A549 (cell line): ENCODE measurements at regions not wholly inside any gene's neighbourhood (a gene's known extent, or its start where the extent isn't known, plus 50 kb on each side); places are given as distances from the start of the nearest gene placed in this dataset.
A peak's percentile ranks its signal among the peaks of the same experiment; 100 is the strongest.

Experiments
- ATAC-seq, 2 experiments: fragments of 200-7000 bp in 1 of 2; fragments of >200 bp in 1 of 2; cut with Nextera tagmentation in 1 of 2; cut with Tn5 transposase in 1 of 2; 3 replicates each; pipeline versions ENCODE4 v1.8.0 to v1.9.1; 2018 to 2020; ENCODE audit warnings: mild to moderate bottlenecking in 1 of 2, moderate library complexity in 1 of 2
- CTCF ChIA-PET: fragments of 300-600 bp; sonication (Branson Sonifier 250); formaldehyde crosslinking; extraction: SDS; loops from one replicate; lab custom pipeline; 2021; ENCODE audit warnings: antibody characterized with exemption, inconsistent platforms; lab: Yijun Ruan, JAX
- POLR2A ChIA-PET: fragments of 350-600 bp; formaldehyde crosslinking; extraction: SDS; loops from one replicate; lab custom pipeline; 2021; ENCODE audit warnings: antibody characterized with exemption, inconsistent platforms; lab: Yijun Ruan, JAX
- DNase-seq, 2 experiments: peaks; one replicate each; pipeline versions ENCODE4 v3.0.0 to v3.0.0-alpha.2; 2011 to 2016; ENCODE audit warnings: low read depth in 1 of 2, low spot score in 1 of 2
- FAIRE-seq: peaks from 2 replicates; lab custom pipeline; 2011; peaks lifted over from hg19 to GRCh38; lab: Jason Lieb, UNC
- H3K27ac ChIP-seq, 2 experiments: fragments of >200 bp; sonication (Bioruptor Twin); formaldehyde crosslinking; 3 replicates each; pipeline ENCODE4 v1.5.1; 2016 to 2017
- H3K4me1 ChIP-seq: fragments of >200 bp; sonication (Bioruptor Twin); formaldehyde crosslinking; 3 replicates; pipeline ENCODE4 v1.6.1; 2016
- H3K4me2 ChIP-seq: fragments of >200 bp; sonication (Bioruptor Twin); formaldehyde crosslinking; 3 replicates; pipeline ENCODE4 v1.6.1; 2016
- H3K4me3 ChIP-seq: fragments of >200 bp; sonication (Bioruptor Twin); formaldehyde crosslinking; 3 replicates; pipeline ENCODE4 v1.5.1; 2016
- H3K9me3 ChIP-seq: fragments of >200 bp; sonication (Bioruptor Twin); formaldehyde crosslinking; 3 replicates; pipeline ENCODE4 v1.6.1; 2016
- CBX8 ChIP-seq: fragments of 200-600 bp; sonication (generic); IDR thresholded peaks from 2 replicates; pipeline ENCODE4 v1.6.1; 2016
- CHD4 ChIP-seq: fragments of 200-600 bp; sonication (generic); IDR thresholded peaks from 2 replicates; pipeline ENCODE4 v1.6.1; 2016; ENCODE audit warnings: antibody characterized with exemption, mild to moderate bottlenecking, borderline replicate concordance
- EHF ChIP-seq: fragments of 250-450 bp; sonication (Bioruptor Pico); IDR thresholded peaks from 2 replicates; pipeline ENCODE4 v1.5.0; 2020; ENCODE audit warnings: mild to moderate bottlenecking
- EHMT2 ChIP-seq: fragments of 200-600 bp; sonication (generic); IDR thresholded peaks from 2 replicates; pipeline ENCODE4 v1.6.1; 2016; ENCODE audit warnings: antibody characterized with exemption, low read depth, mild to moderate bottlenecking, moderate library complexity
- ESRRA ChIP-seq: fragments of 150-350 bp; IDR thresholded peaks from 2 replicates; pipeline ENCODE4 v1.6.1; 2014; ENCODE audit warnings: mild to moderate bottlenecking, low read length, borderline replicate concordance
- FOXS1 ChIP-seq: fragments of 250-450 bp; sonication (Bioruptor Pico); IDR thresholded peaks from 2 replicates; pipeline ENCODE4 v1.5.0; 2020; ENCODE audit warnings: mild to moderate bottlenecking, moderate library complexity
- HOXB13 ChIP-seq: fragments of 250-450 bp; sonication (Bioruptor Pico); IDR thresholded peaks from 2 replicates; pipeline ENCODE4 v1.5.0; 2020; ENCODE audit warnings: low read depth, mild to moderate bottlenecking, moderate library complexity
- KDM1A ChIP-seq: fragments of 200-600 bp; sonication (generic); IDR thresholded peaks from 2 replicates; pipeline ENCODE4 v1.6.1; 2016; ENCODE audit warnings: low read depth, mild to moderate bottlenecking
- MYC ChIP-seq: IDR thresholded peaks from 2 replicates; pipeline ENCODE4 v1.6.1; 2012; ENCODE audit warnings: mild to moderate bottlenecking, inconsistent platforms, low read length, improper control_type of control experiment, borderline replicate concordance
- NFE2L2 ChIP-seq: fragments of 150-350 bp; conservative IDR thresholded peaks from 2 replicates; pipeline ENCODE4 v1.6.1; 2014; ENCODE audit warnings: low read length
- NR3C1 ChIP-seq: fragments of >200 bp; sonication (Bioruptor Twin); formaldehyde crosslinking; IDR thresholded peaks from 3 replicates; pipeline ENCODE4 v1.6.1; 2017
- POLR2A ChIP-seq: IDR thresholded peaks from 2 replicates; pipeline ENCODE4 v1.6.1; 2012; ENCODE audit warnings: mild to moderate bottlenecking, low read length
- RNF2 ChIP-seq: fragments of 200-600 bp; sonication (generic); IDR thresholded peaks from 2 replicates; pipeline ENCODE4 v1.6.1; 2016; ENCODE audit warnings: low read depth, mild to moderate bottlenecking, antibody characterized with exemption, moderate library complexity, borderline replicate concordance
- SMC3 ChIP-seq: fragments of >200 bp; sonication (Bioruptor Twin); formaldehyde crosslinking; IDR thresholded peaks from 3 replicates; pipeline ENCODE4 v1.6.1; 2018; ENCODE audit warnings: inconsistent platforms
- ZC3H11A ChIP-seq: fragments of 450-650 bp; IDR thresholded peaks from 2 replicates; pipeline ENCODE4 v1.6.1; 2014; ENCODE audit warnings: antibody characterized with exemption, mild to moderate bottlenecking
- ZFP36 ChIP-seq: fragments of 450-650 bp; IDR thresholded peaks from 2 replicates; pipeline ENCODE4 v1.6.1; 2014; ENCODE audit warnings: borderline replicate concordance; ENCODE audit not compliant: partially characterized antibody
- ZSCAN20 ChIP-seq: fragments of 250-450 bp; sonication (Bioruptor Pico); IDR thresholded peaks from 2 replicates; pipeline ENCODE4 v1.8.0; 2022; ENCODE audit warnings: mild to moderate bottlenecking, moderate library complexity
- WGBS: methylation state at CpG from one replicate; pipeline ENCODE4 v1.1.6; 2017; ENCODE audit errors: missing lambda C conversion rate; 5-methylcytosine and 5-hydroxymethylcytosine counted together
- TF ChIP-seq, protein P1 (sequence below): fragments of 250-450 bp; sonication (Bioruptor Pico); IDR thresholded peaks from 2 replicates; pipeline ENCODE4 v1.5.0; 2021; ENCODE audit warnings: mild to moderate bottlenecking, moderate library complexity, borderline replicate concordance
- TF ChIP-seq, protein P2 (sequence below): IDR thresholded peaks from 2 replicates; pipeline ENCODE4 v1.6.1; 2012
- TF ChIP-seq, protein P3 (sequence below): fragments of 450-650 bp; IDR thresholded peaks from 2 replicates; pipeline ENCODE4 v1.6.1; 2014; ENCODE audit warnings: antibody characterized with exemption

DNA sequence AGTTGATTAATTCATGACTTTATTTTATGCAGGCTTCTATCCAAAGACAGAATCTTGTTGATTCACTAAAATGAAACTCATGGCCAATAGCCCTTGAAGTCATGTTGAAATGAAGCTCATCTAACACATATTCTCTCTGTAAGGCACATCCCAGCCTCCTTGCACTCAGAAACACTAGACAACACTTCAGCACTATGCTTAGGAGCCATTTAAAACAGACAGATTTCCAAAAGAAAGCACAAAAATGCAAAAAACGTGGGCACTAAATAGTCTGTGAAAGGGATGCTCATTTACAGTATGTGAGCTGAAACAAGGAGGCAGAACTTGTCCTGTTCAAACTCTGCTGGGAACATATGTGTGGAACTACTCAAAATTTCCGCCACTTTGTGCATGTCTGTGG lies 124.4 kb downstream of the MYCN start:
- ChIA-PET CTCF (no interaction called here), POLR2A (no interaction called here)
- Histone ChIP-seq H3K9me3 (peaks cover 26% of the 10 kb centered on the region; the same call in 2 of the 3 replicates), H3K4me3 (no peak overlapping the region), H3K4me2 (no peak overlapping the region), H3K27ac (no peak overlapping the region), H3K4me1 (no peaks in the 10 kb centered on the region)
- WGBS: 9% methylated on average over 2 of the region's 2 CpGs
- FAIRE-seq: no peak
- DNase-seq: no peak
- ATAC-seq: no peak
- TF ChIP-seq, protein P1, sequence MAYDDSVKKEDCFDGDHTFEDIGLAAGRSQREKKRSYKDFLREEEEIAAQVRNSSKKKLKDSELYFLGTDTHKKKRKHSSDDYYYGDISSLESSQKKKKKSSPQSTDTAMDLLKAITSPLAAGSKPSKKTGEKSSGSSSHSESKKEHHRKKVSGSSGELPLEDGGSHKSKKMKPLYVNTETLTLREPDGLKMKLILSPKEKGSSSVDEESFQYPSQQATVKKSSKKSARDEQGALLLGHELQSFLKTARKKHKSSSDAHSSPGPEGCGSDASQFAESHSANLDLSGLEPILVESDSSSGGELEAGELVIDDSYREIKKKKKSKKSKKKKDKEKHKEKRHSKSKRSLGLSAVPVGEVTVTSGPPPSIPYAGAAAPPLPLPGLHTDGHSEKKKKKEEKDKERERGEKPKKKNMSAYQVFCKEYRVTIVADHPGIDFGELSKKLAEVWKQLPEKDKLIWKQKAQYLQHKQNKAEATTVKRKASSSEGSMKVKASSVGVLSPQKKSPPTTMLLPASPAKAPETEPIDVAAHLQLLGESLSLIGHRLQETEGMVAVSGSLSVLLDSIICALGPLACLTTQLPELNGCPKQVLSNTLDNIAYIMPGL: no peak
- TF ChIP-seq, protein P2, sequence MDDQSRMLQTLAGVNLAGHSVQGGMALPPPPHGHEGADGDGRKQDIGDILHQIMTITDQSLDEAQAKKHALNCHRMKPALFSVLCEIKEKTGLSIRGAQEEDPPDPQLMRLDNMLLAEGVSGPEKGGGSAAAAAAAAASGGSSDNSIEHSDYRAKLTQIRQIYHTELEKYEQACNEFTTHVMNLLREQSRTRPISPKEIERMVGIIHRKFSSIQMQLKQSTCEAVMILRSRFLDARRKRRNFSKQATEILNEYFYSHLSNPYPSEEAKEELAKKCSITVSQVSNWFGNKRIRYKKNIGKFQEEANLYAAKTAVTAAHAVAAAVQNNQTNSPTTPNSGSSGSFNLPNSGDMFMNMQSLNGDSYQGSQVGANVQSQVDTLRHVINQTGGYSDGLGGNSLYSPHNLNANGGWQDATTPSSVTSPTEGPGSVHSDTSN: no peak
- TF ChIP-seq ZC3H11A (no peak), NFE2L2 (no peak), SMC3 (no peak), EHMT2 (no peak), FOXS1 (CRISPR knock-in tag) (no peak), EHF (no peak), POLR2A (no peak), ZSCAN20 (CRISPR knock-in tag) (no peak), ESRRA (no peak)
- TF ChIP-seq, protein P3, sequence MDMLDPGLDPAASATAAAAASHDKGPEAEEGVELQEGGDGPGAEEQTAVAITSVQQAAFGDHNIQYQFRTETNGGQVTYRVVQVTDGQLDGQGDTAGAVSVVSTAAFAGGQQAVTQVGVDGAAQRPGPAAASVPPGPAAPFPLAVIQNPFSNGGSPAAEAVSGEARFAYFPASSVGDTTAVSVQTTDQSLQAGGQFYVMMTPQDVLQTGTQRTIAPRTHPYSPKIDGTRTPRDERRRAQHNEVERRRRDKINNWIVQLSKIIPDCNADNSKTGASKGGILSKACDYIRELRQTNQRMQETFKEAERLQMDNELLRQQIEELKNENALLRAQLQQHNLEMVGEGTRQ: no peak

DNA sequence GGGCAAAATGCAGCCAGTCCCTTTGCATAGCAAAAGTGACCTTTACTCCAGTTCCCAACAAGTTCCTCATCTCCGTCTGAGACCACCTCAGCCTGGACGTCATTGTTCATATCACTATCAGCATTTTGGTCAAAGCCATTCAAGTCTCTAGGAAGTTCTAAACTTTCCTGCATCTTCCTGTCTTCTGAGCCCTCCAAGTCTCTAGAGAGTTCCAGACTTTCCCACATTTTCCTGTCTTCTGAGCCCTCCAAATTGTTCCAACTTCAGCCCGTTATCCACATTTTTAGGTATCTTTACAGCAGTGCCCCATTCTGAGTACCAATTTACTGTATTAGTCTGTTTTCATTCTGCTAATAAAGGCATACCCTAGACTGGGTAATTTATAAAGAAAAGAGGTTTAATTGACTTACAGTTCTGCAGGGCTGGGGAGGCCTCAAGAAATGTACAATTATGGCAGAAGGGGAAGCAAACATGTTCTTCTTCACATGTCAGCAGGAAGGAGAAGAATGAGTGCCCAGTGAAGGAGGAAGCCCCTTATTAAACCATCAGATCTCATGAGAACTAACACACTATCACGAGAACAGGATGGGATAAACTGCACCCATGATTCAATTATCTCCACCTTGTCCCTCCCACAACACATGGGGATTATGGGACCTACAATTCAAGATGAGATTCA lies 123.7 kb downstream of the MYCN start:
- CTCF ChIA-PET: no interaction called here

DNA sequence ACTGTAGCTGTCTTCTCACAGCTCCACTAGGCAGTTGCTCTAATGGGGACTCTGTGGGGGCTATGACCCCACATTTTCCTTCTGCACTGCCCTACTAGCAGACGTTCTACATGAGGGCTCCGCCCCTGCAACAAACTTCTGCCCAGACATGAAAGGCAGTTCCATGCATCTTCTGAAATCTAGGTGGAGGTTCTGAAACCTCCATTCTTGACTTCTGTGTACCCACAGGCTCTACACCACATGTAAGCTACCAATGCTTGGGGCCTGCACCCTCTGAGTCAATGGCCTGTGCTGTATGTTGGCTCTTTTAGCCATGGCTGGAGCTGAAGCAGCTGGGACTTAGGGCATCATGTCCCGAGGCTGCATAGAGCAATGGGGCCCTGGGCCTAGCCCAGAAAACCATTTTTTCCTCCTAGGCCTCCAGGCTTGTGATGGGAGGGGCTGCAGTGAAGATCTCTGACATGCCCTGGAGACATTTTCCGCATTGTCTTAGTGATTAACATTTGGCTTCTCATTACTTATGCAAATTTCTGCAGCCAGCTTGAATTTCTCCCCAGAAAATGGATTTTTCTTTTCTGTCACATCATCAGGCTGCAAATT lies 123.0 kb downstream of the MYCN start:
- peak; percentile 64 for TF ChIP-seq ZFP36
- TF ChIP-seq CBX8: no peak
- no peak for TF ChIP-seq HOXB13 (CRISPR knock-in tag)
- TF ChIP-seq CHD4: no peak
- TF ChIP-seq, all 56 proteins: peak for 1
- ATAC-seq (no peak), DNase-seq (no peak), FAIRE-seq (no peak)
- Histone ChIP-seq H3K4me1 (no peaks in the 10 kb centered on the region), H3K9me3 (peaks cover 29% of the 10 kb centered on the region; the same call in 2 of the 3 replicates), H3K4me3 (no peak overlapping the region), H3K4me2 (no peak overlapping the region), H3K27ac (no peak overlapping the region)
- POLR2A ChIA-PET: no interaction called here
- CTCF ChIA-PET: no interaction called here
- WGBS: 9% methylated on average over 4 of the region's 4 CpGs

More for the DNA sequence above, 123.7 kb downstream of the MYCN start:
- WGBS: 18% methylated on average over 4 of the region's 4 CpGs
- Histone ChIP-seq H3K9me3 (peaks cover 29% of the 10 kb centered on the region; the same call in 2 of the 3 replicates), H3K4me1 (no peaks in the 10 kb centered on the region), H3K4me2 (no peak overlapping the region), H3K27ac (no peak overlapping the region), H3K4me3 (no peak overlapping the region)
- no peak for TF ChIP-seq RNF2
- TF ChIP-seq EHF: no peak
- TF ChIP-seq MYC: no peak
- TF ChIP-seq, protein P3: no peak
- TF ChIP-seq KDM1A: no peak
- no peak for TF ChIP-seq NR3C1
- FAIRE-seq (no peak), DNase-seq (no peak), ATAC-seq (no peak)
- POLR2A ChIA-PET: no interaction called here
